HepG2 (cell line): ENCODE measurements at regions not wholly inside any gene's neighbourhood (a gene's known extent, or its start where the extent isn't known, plus 50 kb on each side); places are given as distances from the start of the nearest gene placed in this dataset.

Experiments
- ATAC-seq: fragments of 200-7000 bp; cut with Tn5 transposase; 3 replicates; pipeline ENCODE4 v1.9.1; 2020; ENCODE audit warnings: mild to moderate bottlenecking, moderate library complexity
- BruUV-seq: library from RNA; stranded (reverse); fragments of 400-500 nt; replicated peaks from 2 replicates; lab custom pipeline; 2021; lab: Mats Ljungman, UMichigan
- CTCF ChIA-PET: fragments of 300-600 bp; formaldehyde crosslinking; extraction: SDS; loops from one replicate; lab custom pipeline; 2021; ENCODE audit warnings: low total read pairs, inconsistent platforms, low intra/inter-chr PET ratio; lab: Yijun Ruan, JAX
- POLR2A ChIA-PET: fragments of 350-600 bp; sonication (Branson Sonifier 250); formaldehyde crosslinking; loops from one replicate; lab custom pipeline; 2020; ENCODE audit warnings: antibody characterized with exemption, inconsistent platforms; lab: Yijun Ruan, JAX
- DNase-seq: peaks from one replicate; pipeline ENCODE4 v3.0.0-alpha.2; 2015; ENCODE audit warnings: low spot score
- FAIRE-seq: peaks from 3 replicates; lab custom pipeline; 2011; peaks lifted over from hg19 to GRCh38; lab: Jason Lieb, UNC
- H2AFZ ChIP-seq: one replicate; pipeline ENCODE4 v1.6.1; 2011; ENCODE audit warnings: low read length, inconsistent platforms
- H3K27ac ChIP-seq: fragments of 300-600 bp; 3 replicates; pipeline ENCODE4 v1.8.0; 2011; ENCODE audit warnings: mixed run types, mild to moderate bottlenecking, mixed read lengths, low read length, inconsistent platforms; ENCODE audit not compliant: insufficient read depth; ENCODE audit errors: extremely low read length
- H3K27me3 ChIP-seq, 2 experiments: fragments of 200-600 bp in 1 of 2; 2 replicates in 1 of 2; 3 replicates in 1 of 2; pipeline versions ENCODE4 v1.6.0 to v1.8.0; 2011; ENCODE audit warnings: low read length in 2 of 2, mild to moderate bottlenecking in 2 of 2, moderate library complexity in 2 of 2, inconsistent platforms in 1 of 2; ENCODE audit not compliant: insufficient read depth in 2 of 2, control insufficient read depth in 1 of 2
- H3K36me3 ChIP-seq, 2 experiments: fragments of 200-600 bp in 1 of 2; replicated peaks in 1 of 2; 2 replicates in 1 of 2; 3 replicates in 1 of 2; pipeline versions ENCODE4 v1.5.1 to v1.8.0; 2011; ENCODE audit warnings: low read length in 2 of 2, inconsistent platforms in 1 of 2; ENCODE audit not compliant: insufficient read depth in 2 of 2, control insufficient read depth in 1 of 2
- H3K4me1 ChIP-seq: 2 replicates; pipeline ENCODE4 v1.5.1; 2012; ENCODE audit warnings: low read length, inconsistent platforms; ENCODE audit not compliant: insufficient read depth
- H3K4me2 ChIP-seq: 2 replicates; pipeline ENCODE4 v1.6.0; 2011; ENCODE audit warnings: low read depth, low read length, inconsistent platforms
- H3K4me3 ChIP-seq, 3 experiments: fragments of 200-600 bp in 1 of 3; sonication (generic), shearing (Covaris generic) in 1 of 3; replicated peaks in 1 of 3; 2 replicates each; pipeline ENCODE4 v1.5.1; 2011 to 2016; ENCODE audit warnings: low read length in 3 of 3, inconsistent platforms in 2 of 3, low read depth in 2 of 3, mild to moderate bottlenecking in 2 of 3, control low read depth in 1 of 3, mixed read lengths in 1 of 3; ENCODE audit not compliant: insufficient read depth in 1 of 3
- H3K79me2 ChIP-seq: one replicate; pipeline ENCODE4 v1.6.1; 2011; ENCODE audit warnings: low read length, inconsistent platforms; ENCODE audit not compliant: insufficient read depth
- H3K9ac ChIP-seq: 2 replicates; pipeline ENCODE4 v1.6.0; 2011; ENCODE audit warnings: mild to moderate bottlenecking, low read depth, low read length, inconsistent platforms; ENCODE audit not compliant: insufficient read depth
- H3K9me3 ChIP-seq: 2 replicates; pipeline ENCODE4 v1.5.1; 2012; ENCODE audit warnings: mild to moderate bottlenecking, low read length
- H4K20me1 ChIP-seq: 2 replicates; pipeline ENCODE4 v1.6.0; 2011; ENCODE audit warnings: inconsistent platforms, mild to moderate bottlenecking, low read length, moderate library complexity; ENCODE audit not compliant: insufficient read depth
- ATF6 ChIP-seq: sonication (generic); formaldehyde crosslinking; conservative IDR thresholded peaks from 2 replicates; pipeline ENCODE4 v1.4.0; 2020; ENCODE audit warnings: missing genetic modification reagents
- ATRX ChIP-seq: sonication (generic); formaldehyde crosslinking; IDR thresholded peaks from 2 replicates; pipeline ENCODE4 v1.4.0; 2020; ENCODE audit warnings: missing genetic modification reagents, borderline replicate concordance
- THAP7 ChIP-seq: sonication (generic); formaldehyde crosslinking; IDR thresholded peaks from 2 replicates; pipeline ENCODE4 v1.8.1; 2023; ENCODE audit warnings: mild to moderate bottlenecking, missing genetic modification reagents
- TOPORS ChIP-seq: sonication (generic); formaldehyde crosslinking; IDR thresholded peaks from 2 replicates; pipeline ENCODE4 v1.8.0; 2023; ENCODE audit warnings: mild to moderate bottlenecking, missing genetic modification reagents
- ZFP62 ChIP-seq: sonication (generic); formaldehyde crosslinking; IDR thresholded peaks from 2 replicates; pipeline ENCODE4 v1.4.0; 2020; ENCODE audit warnings: missing genetic modification reagents
- ZNF577 ChIP-seq: sonication (generic); formaldehyde crosslinking; IDR thresholded peaks from 2 replicates; pipeline ENCODE4 v1.4.0; 2020; ENCODE audit warnings: mild to moderate bottlenecking, low read depth, missing genetic modification reagents, borderline replicate concordance
- ZNF816 ChIP-seq: sonication (generic); formaldehyde crosslinking; IDR thresholded peaks from 2 replicates; pipeline ENCODE4 v1.8.0; 2022; ENCODE audit warnings: missing genetic modification reagents, mild to moderate bottlenecking, borderline replicate concordance
- WGBS: methylation state at CpG from one replicate; pipeline ENCODE4 v1.1.6; 2017; ENCODE audit warnings: low lambda C conversion rate; 5-methylcytosine and 5-hydroxymethylcytosine counted together
- in situ Hi-C: cut with HindIII; loops from 2 replicates; pipeline ENCODE4 v1.10.0; 2017; ENCODE audit warnings: low pct_unique_long_range_greater_than_20kb; ENCODE audit not compliant: extremely low pct_ligation_motif_present
- intact Hi-C: fragments of 100-400 bp; cut with micrococcal nuclease; formaldehyde crosslinking; loops from one replicate; pipeline ENCODE4 v1.10.0; 2022; ENCODE audit not compliant: unreplicated experiment

- Histone ChIP-seq H3K36me3 (no peaks in the 10 kb centered on the region), H2AFZ (no peak overlapping the region), H3K79me2 (no peaks in the 10 kb centered on the region), H4K20me1 (no peaks in the 10 kb centered on the region), H3K27ac (no peak overlapping the region), H3K9me3 (no peaks in the 10 kb centered on the region), H3K27me3 (no peaks in the 10 kb centered on the region), H3K9ac (no peak overlapping the region)
- in situ Hi-C loops (no loop called here), intact Hi-C loops (loop anchor here (10.0 kb wide), 2 partner anchors 90 to 200 kb away; no protein-coding TSS in a partner anchor)
- no peak for DNase-seq
- ATAC-seq: no peak
- FAIRE-seq: no peak
- POLR2A ChIA-PET: no interaction called here
- BruUV-seq: no TSS peak
- CTCF ChIA-PET: no interaction called here
- WGBS: 60% methylated on average over 2 of the region's 2 CpGs
- no peak for TF ChIP-seq ATRX (CRISPR knock-in tag)
- no peak for TF ChIP-seq ZNF577 (CRISPR knock-in tag)
- TF ChIP-seq THAP7 (CRISPR knock-in tag): no peak
- TF ChIP-seq TOPORS (CRISPR knock-in tag): no peak
- TF ChIP-seq ATF6: no peak
- TF ChIP-seq ZFP62 (CRISPR knock-in tag): no peak
- no peak for TF ChIP-seq ZNF816 (CRISPR knock-in tag)
- TF ChIP-seq, all 625 proteins: peak for 0
- Histone ChIP-seq H3K4me3 (no peak overlapping the region), H3K4me1 (no peaks in the 10 kb centered on the region; the same call in 1 of the 2 replicates), H3K4me2 (no peak overlapping the region)
Measured at GRCh38 chr4:124484940-124485339, 227.6 kb downstream of the ANKRD50 start.
